ENCODE measurements at regions not wholly inside any gene's neighbourhood (a gene's known extent, or its start where the extent isn't known, plus 50 kb on each side); places are given as distances from the start of the nearest gene placed in this dataset.
"Not testable (repeated sequence)": the region's sequence is repeated elsewhere in the genome, so short reads cannot be mapped to it uniquely, and the experiment has no call there.

- CTCF ChIA-PET, result no interaction called here
- TF ChIP-seq CTCF (conservative IDR thresholded peaks at IDR 0.05), result no peak
- no peak for TF ChIP-seq EZH2 (IDR thresholded peaks at IDR 0.05; ENCODE audit: low read depth)
- no peak overlapping the region for H2AFZ ChIP-seq
- H3K36me3 ChIP-seq (ENCODE audit: low read depth), result no peaks in the 10 kb centered on the region
- H3K9me2 ChIP-seq (ENCODE audit: insufficient read depth), result no peaks in the 10 kb centered on the region
- H3K27ac ChIP-seq, result no peak overlapping the region
- BruUV-seq (replicated peaks), result no TSS peak
- H3F3A ChIP-seq (ENCODE audit: insufficient read depth, low read depth), result no peaks in the 10 kb centered on the region
- intact Hi-C loops (cut with micrococcal nuclease; ENCODE audit: unreplicated experiment), result no loop called here
- no peaks in the 10 kb centered on the region for H3K27me3 ChIP-seq (ENCODE audit: insufficient read depth, low read depth)
- H3K4me2 ChIP-seq, result no peak overlapping the region
- H3K79me2 ChIP-seq (ENCODE audit: low read depth), result no peaks in the 10 kb centered on the region
- POLR2A ChIA-PET (ENCODE audit: unreplicated experiment), result no interaction called here
- no peaks in the 10 kb centered on the region for H3K4me1 ChIP-seq (replicated peaks; ENCODE audit: insufficient read depth)
- no peaks in the 10 kb centered on the region for H4K20me1 ChIP-seq (ENCODE audit: insufficient read depth)
- H3K4me3 ChIP-seq, result no peak overlapping the region
- no peak for DNase-seq
- H3K9me3 ChIP-seq (ENCODE audit: insufficient read depth, low read depth), result no peaks in the 10 kb centered on the region
These were observed 409.6 kb upstream of the TMEFF2 start for GRCh38 chr2:192604295-192604694.

- H3K4me3 ChIP-seq; H3K27ac ChIP-seq; H3K36me3 ChIP-seq (ENCODE audit: low read depth); H3K4me1 ChIP-seq (replicated peaks; ENCODE audit: insufficient read depth); H2AFZ ChIP-seq; POLR2A ChIA-PET (ENCODE audit: unreplicated experiment); CTCF ChIA-PET; H4K20me1 ChIP-seq (ENCODE audit: insufficient read depth); H3K27me3 ChIP-seq (ENCODE audit: insufficient read depth, low read depth); intact Hi-C loops (cut with micrococcal nuclease; ENCODE audit: unreplicated experiment); DNase-seq; BruUV-seq (replicated peaks); H3K9me3 ChIP-seq (ENCODE audit: insufficient read depth, low read depth); H3K79me2 ChIP-seq (ENCODE audit: low read depth); H3K9me2 ChIP-seq (ENCODE audit: insufficient read depth); H3F3A ChIP-seq (ENCODE audit: insufficient read depth, low read depth); H3K4me2 ChIP-seq: not testable (repeated sequence)
These were observed 403.9 kb upstream of the TMEFF2 start for GRCh38 chr2:192598649-192599048.

- no TSS peak for BruUV-seq (replicated peaks)
These were observed 398.8 kb upstream of the TMEFF2 start for GRCh38 chr2:192593561-192593960.

More at GRCh38 chr2:192593561-192593960, 398.8 kb upstream of the TMEFF2 start:
- Histone ChIP-seq H2AFZ (no peak overlapping the region), H3K4me3 (no peak overlapping the region), H3K9me3 (ENCODE audit: insufficient read depth, low read depth) (no peaks in the 10 kb centered on the region), H3K79me2 (ENCODE audit: low read depth) (no peaks in the 10 kb centered on the region), H4K20me1 (ENCODE audit: insufficient read depth) (no peaks in the 10 kb centered on the region), H3K36me3 (ENCODE audit: low read depth) (no peaks in the 10 kb centered on the region), H3K9me2 (ENCODE audit: insufficient read depth) (no peaks in the 10 kb centered on the region), H3K27ac (no peak overlapping the region), H3K4me2 (no peak overlapping the region), H3F3A (ENCODE audit: insufficient read depth, low read depth) (no peaks in the 10 kb centered on the region), H3K27me3 (ENCODE audit: insufficient read depth, low read depth) (no peaks in the 10 kb centered on the region), H3K4me1 (replicated peaks; ENCODE audit: insufficient read depth) (no peaks in the 10 kb centered on the region)
- CTCF ChIA-PET, result no interaction called here
- intact Hi-C loops (cut with micrococcal nuclease; ENCODE audit: unreplicated experiment), result no loop called here
- DNase-seq, result no peak
- no peak for TF ChIP-seq EZH2 (IDR thresholded peaks at IDR 0.05; ENCODE audit: low read depth)
- no peak for TF ChIP-seq CTCF (conservative IDR thresholded peaks at IDR 0.05)
- POLR2A ChIA-PET (ENCODE audit: unreplicated experiment), result no interaction called here

All from PC-9 (cell line).